ENCODE measurements at regions not wholly inside any gene's neighbourhood (a gene's known extent, or its start where the extent isn't known, plus 50 kb on each side); places are given as distances from the start of the nearest gene placed in this dataset.
"Not testable (repeated sequence)": the region's sequence is repeated elsewhere in the genome, so short reads cannot be mapped to it uniquely, and the experiment has no call there.

DNA sequence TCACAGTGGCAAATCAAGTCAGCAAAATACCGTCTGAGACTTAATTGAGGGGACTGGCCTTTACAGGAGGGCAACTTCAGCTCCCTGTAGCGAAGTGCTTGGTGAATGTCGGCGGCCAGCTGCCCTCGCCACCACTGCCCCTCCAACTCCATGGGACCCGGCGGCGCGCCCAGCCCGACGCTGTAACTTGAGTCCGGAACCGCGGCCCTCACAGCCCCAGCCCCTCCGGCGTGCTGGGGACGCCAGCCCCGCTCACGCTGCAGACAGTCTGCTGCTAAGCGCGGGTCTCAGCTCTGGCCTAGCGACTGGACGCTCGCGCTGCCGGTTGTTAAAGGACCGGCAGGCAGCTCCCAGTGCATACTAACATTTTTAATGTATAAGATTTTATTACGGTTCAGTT, 113.4 kb upstream of the NUPR2 start:
- DNase-seq (ENCODE audit: low read depth in 4 of 4, low spot score in 2 of 4), result peak in 1 of 4 donors; percentile 6

DNA sequence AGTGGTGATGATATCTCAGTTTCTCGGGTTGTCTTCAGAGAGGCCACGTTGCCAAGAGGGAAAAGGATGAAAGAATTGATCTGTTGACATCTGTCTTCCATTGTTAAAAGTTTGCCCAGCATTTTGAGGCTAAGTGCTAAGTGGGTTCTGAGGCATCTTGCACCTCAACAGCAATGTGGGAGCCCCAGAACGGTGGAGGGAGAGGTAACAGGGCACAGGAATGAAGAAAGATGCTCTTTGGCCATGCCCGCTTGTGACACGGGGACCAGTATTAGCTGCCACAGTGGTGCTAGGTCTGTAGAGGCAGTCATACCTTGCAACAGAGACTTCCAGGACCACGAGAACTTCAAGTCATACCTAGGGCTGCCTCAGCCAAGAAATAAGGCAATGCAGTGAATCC, 106.6 kb upstream of the NUPR2 start:
- no peak for DNase-seq (ENCODE audit: low read depth in 4 of 4, low spot score in 2 of 4)

DNA sequence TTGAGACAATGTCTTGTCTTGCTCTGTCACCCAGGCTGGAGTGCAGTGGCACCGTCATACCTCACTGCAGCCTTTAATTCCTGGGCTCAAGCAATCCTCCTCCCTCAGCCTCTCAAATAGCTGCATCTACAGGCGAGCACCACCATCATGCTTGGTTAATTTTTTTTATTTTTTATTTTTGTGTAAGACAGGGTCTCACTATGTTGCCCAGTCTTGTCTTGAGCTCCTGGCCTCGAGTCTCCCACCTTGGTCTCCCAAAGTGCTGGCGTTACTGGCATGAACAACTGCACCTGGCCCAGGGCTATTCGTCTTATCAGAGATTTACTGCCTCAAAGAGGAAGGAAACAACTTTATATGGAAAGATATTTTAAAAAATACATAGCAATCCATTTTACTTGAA, 102.8 kb upstream of the NUPR2 start:
- DNase-seq (ENCODE audit: low read depth in 4 of 4, low spot score in 2 of 4), result no peak

DNA sequence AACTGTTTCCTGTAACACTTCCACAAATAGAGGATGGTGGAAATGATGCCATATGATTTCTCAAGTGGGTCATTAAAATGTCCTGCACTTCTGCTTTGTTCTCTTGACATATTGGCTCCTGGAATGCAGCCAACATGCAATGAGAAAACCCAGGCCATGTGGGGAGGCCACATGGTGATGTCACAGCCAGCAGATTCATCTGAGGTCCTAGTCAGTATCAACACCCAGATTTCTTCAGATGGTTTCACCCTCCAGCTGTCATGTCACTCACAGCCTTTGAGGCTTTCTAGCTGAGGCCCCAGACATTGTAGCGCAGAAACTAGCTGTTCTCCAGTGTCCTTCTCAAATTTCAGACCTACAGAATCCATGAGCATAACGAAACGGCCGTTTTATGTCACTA, 102.3 kb upstream of the NUPR2 start:
- DNase-seq (ENCODE audit: low read depth in 4 of 4, low spot score in 2 of 4), result no peak

DNA sequence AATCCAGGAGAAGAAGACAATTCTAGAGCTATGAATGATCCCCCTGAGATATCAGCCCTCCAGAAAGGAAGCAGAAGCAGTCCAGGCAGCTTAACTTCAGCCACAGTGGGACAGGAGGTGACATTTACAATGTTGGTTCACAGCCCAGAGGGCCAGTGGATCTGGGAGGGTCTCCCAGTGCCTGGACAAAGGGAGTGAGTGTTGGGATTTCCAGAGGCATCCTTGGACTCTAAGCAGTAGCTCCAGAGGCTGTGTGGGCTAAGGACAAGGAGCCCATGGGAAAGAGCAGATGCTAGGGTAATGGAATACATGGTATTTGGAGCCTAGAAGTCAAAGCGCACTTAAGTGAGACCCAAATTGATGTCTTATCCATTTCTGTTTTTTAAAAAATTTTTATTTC, 97.4 kb upstream of the NUPR2 start:
- no peak for DNase-seq (ENCODE audit: low read depth in 4 of 4, low spot score in 2 of 4)

DNA sequence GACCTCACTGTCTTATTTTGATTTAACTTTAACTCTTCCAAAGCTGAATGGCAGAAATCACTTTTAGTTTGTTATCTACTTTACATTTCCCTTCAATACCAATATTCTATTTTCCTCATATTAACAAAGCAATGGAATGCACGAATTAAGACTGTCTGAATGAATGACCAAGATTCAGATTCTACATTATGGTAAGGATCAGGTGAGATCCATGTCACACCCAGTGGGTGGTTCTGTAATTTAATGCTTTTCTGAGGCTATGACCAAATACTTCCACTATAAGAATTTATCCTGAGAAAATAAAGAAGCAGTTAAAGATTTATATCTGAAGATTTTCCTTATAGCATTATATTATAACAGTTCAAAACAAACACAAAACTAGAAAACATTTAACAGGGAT, 90.2 kb upstream of the NUPR2 start:
- DNase-seq (ENCODE audit: low read depth in 4 of 4, low spot score in 2 of 4), result no peak

DNA sequence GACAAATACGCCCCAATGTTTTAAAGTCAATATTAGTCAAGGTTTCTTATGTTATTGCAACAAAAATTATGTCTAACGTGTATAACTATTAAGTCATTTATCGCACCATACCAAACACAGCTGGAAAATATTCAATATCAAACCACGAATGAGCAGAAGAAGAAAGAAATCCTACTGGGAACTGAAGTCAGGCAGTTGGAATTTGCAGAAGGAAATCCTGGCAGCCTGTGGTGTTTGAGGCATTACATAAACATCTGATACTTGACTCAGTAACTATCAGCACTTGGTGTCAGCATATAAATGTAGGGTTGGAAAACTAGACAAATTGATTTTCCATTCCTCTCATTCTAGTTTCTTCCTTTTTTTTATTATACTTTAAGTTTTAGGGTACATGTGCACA, 83.4 kb upstream of the NUPR2 start:
- no peak for DNase-seq (ENCODE audit: low read depth in 4 of 4, low spot score in 2 of 4)

DNA sequence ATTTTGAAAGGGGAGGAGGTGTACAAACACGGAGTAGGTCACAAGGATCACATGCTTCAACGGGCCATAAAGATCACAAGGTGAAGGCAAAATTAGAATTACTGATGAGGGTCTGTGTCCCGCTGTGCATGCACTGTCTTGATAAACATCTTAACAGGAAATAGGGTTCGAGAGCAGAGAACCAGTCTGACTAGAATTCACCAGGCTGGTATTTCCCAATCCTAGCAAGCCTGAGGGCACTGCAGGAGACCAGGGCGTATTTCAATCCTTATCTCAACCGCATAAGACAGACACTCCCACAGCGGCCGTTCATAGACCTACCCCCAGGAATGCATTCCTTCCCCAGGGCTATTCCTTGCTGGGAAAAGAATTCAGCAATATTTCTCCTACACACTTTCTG, 80.0 kb upstream of the NUPR2 start:
- not testable (repeated sequence) for DNase-seq (ENCODE audit: low read depth in 4 of 4, low spot score in 2 of 4)

DNA sequence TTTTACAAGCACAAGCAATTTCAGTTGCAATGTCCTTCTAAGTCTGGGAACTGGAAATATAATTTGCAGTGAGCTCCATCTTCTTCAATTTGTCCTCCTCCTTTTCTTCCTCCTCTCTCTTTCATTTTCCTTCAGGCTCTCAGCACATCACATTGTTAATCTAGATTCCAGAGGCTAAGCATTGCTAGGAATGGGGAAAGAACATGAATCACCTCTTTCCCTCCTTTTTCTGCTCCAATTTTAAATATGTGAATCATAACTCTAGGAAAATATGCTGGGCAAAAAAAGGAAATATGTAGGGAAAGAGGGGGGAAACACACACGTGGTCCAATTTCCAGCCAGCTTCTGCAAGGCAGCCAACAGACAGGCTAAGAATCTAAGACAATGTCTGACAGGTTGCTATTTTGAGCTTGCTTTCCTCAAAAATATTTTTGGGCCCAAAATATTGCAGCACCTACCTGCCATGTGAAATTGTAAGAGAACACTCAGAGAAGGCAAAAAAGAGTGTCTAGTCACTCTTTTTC, 72.7 kb upstream of the NUPR2 start:
- DNase-seq (ENCODE audit: low read depth in 4 of 4, low spot score in 2 of 4), result no peak

DNA sequence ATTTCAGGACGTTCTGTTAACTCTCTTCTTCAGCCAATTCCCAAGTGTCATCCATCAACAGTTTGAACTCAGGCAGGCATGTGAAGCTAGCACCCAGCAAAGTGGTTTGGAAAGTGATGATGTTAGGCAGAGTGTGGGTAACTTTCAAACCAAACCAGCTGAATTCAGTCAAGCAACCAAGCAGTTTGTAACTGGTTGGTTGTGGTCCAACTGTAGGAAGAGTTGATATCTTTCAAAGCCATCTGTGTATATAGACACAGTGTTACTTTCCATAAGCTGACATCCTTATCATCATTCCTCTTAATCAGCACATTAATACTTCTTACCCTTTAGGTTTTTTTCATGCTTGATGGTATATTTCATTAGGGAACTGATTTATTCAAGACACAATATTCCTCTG, 72.2 kb upstream of the NUPR2 start:
- DNase-seq (ENCODE audit: low read depth in 4 of 4, low spot score in 2 of 4), result no peak

DNA sequence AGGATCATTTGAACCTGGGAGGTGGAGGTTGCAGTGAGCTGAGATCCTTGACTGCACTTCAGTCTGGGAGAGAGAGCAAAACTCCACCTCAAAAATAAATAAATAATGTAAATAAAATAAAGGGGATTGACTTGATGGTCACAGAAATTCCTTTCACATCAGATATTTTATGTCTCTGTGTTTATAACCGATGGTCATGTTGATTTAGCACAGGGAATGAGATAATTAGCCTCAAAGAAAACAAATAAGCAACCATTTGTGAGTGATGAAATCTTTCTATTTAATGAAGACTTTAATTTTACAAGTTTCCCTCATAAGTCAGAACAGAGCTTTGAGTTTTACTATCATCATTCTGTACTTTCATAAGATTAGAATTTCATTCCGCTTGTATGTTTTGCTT, 64.8 kb upstream of the NUPR2 start:
- no peak for DNase-seq (ENCODE audit: low read depth in 4 of 4, low spot score in 2 of 4)

DNA sequence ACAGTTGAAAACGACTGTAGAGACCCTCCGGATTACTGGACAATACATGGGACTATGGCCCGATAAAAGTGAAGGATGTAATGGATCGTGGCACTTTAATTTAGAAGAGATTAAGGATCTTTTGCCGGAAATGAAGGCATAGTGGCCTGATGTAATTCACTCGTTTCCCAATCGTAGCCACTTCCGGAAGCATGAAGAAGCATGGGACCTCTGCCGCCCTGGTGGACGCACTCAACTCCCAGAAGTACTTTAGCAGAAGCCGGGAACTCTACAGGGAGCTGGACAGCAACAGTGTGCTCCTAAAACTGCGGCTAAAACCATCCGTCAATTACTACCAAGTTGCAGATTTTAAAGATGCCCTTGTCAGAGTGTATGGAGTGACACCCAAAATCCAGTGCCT, 59.6 kb upstream of the NUPR2 start:
- no peak for DNase-seq (ENCODE audit: low read depth in 4 of 4, low spot score in 2 of 4)

DNA sequence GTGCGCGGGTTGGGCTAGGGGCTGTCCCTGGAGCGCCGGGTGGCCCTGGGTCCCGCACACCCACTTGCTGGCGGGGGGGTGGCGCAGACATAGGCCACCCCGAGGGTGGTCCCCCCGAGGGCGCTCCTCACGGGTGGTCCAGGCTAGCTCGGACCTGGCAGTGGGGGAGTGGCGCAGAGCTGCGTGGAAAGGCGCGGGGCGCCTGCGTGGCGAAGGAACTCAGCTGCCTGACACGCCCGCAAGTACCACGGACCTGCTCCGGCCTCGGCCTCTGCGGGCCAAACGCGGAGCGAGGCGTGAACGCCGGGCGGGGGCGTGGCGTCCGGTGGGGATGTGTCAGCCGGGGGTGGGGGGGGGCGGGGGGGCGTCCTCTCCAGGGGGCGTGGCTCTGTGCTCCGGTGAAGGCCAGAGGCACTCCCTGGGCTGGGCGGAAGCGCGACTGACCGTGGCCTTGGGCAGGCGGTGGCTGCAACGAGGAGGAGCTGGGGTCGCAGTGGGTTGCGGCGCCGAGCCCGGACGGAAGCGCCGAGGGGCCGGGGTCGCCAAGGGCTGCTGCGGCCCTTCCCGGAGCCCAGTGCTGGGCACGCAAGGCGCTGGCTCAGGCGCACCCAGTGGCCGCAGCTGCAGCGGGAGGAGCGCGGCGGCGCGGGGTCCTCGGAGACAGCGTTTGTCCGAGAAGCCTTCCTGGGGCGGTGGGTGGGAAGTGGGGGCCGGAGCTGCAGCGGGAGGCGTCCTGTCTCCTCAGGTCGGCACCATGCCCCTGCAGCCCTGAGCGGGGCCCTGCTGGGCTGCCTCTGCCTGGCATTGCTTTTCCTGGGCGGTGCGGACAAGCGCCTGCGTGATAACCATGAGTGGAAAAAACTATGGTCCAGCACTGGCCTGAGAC, 58.9 kb upstream of the NUPR2 start:
- DNase-seq (ENCODE audit: low read depth in 4 of 4, low spot score in 2 of 4), result no peak

DNA sequence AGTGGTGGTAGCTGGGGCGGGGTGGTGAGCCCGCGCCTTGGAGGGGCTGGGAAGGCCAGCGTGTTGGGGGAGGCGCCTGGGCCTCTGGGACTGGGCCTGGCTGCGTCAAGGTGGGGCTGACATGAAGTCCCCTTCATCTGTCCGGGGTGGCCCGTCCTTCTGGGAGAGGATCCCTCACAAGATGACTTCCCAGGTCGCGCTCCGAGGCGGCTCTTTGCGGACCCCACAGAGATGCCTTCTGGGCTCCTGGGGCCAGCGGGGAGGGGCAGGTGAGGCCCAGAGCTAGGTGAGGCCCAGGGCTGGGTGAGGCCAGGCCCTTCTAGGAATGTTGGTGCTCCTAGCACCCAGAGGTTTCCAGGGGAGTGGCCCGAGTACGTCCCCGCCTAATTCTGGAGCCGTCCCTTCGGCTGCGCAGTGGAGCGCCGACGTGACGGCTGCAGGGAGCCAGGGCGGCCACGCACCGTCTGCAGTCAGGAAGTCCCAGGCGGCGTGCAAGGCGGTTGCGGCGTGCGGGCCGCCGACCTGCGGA, 58.2 kb upstream of the NUPR2 start:
- no peak for DNase-seq (ENCODE audit: low read depth in 4 of 4, low spot score in 2 of 4)

Measured in left renal cortex interstitium (tissue), 4 donors.